Activated T-cell treated with anti-CD3 and anti-CD28 coated beads, Interleukin-2, amount 50 U/mL, for 4 hours (primary cell): ENCODE measurements at regions not wholly inside any gene's neighbourhood (a gene's known extent, or its start where the extent isn't known, plus 50 kb on each side); places are given as distances from the start of the nearest gene placed in this dataset.
"Not testable (repeated sequence)": the region's sequence is repeated elsewhere in the genome, so short reads cannot be mapped to it uniquely, and the experiment has no call there.

Source experiments
- ATAC-seq, 2 donors: fragments of 200-7000 bp; cut with Tn5 transposase; one replicate each; pipeline ENCODE4 v1.10.0; 2021
- DNase-seq: peaks from one replicate; pipeline ENCODE4 v3.0.0-alpha.2; 2020
- H3K27me3 Mint-ChIP-seq: one replicate; pipeline ENCODE4 v1.8.0; 2021; ENCODE audit warnings: low read depth, mixed read lengths
- H3K36me3 Mint-ChIP-seq: one replicate; pipeline ENCODE4 v1.8.0; 2022; ENCODE audit warnings: mixed read lengths; ENCODE audit not compliant: insufficient read depth
- H3K4me1 Mint-ChIP-seq: one replicate; pipeline ENCODE4 v1.8.0; 2021; ENCODE audit warnings: low read depth, mixed read lengths
- H3K4me3 Mint-ChIP-seq: one replicate; pipeline ENCODE4 v1.8.0; 2021; ENCODE audit warnings: mild to moderate bottlenecking, moderate library complexity, mixed read lengths
- H3K9me3 Mint-ChIP-seq: one replicate; pipeline ENCODE4 v1.8.0; 2021; ENCODE audit warnings: mixed read lengths

DNA sequence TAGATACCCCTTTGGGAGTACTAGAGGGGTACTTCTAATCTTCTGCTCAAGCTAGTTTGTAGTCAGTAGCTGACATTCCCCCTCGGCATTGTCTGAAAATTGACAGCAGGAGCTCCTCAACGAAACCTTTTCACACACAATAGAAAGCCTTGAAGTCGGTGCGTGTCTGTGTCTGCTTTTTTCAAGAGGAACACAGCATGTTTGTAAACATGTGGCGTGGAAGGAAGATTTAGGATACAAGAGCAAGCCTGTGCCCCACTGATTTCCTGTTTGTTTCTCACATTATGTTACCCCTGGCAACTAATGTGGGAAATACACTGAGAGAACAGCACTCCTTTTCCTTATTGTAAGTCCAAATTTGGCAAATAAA is 252.6 kb downstream of the ANKRD50 start:
- Mint-ChIP-seq H3K4me1 (no peaks in the 10 kb centered on the region), H3K27me3 (no peaks in the 10 kb centered on the region), H3K36me3 (no peaks in the 10 kb centered on the region), H3K4me3 (no peak overlapping the region), H3K9me3 (peaks cover 23% of the 10 kb centered on the region)
- DNase-seq: no peak
- ATAC-seq: no peak

DNA sequence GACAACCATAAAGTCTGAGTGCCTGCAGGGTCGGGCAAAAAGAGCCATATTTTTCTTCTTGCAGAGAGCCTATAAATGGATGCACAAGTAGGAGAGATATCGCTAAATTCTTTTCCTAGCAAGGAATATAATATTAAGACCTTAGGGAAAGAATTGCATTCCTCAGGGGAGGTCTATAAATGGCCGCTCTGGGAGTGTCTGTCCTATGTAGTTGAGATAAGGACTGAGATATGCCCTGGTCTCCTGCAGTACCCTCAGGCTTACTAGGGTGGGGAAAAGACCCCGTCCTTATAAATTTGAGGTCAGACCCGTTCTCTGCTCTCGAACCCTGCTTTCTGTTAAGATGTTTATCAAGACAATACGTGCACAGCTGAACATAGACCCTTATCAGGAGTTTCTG is 250.9 kb downstream of the ANKRD50 start:
- not testable (repeated sequence) for DNase-seq, ATAC-seq, H3K4me3 Mint-ChIP-seq, H3K27me3 Mint-ChIP-seq, H3K4me1 Mint-ChIP-seq, H3K36me3 Mint-ChIP-seq
- peaks cover 23% of the 10 kb centered on the region for H3K9me3 Mint-ChIP-seq

DNA sequence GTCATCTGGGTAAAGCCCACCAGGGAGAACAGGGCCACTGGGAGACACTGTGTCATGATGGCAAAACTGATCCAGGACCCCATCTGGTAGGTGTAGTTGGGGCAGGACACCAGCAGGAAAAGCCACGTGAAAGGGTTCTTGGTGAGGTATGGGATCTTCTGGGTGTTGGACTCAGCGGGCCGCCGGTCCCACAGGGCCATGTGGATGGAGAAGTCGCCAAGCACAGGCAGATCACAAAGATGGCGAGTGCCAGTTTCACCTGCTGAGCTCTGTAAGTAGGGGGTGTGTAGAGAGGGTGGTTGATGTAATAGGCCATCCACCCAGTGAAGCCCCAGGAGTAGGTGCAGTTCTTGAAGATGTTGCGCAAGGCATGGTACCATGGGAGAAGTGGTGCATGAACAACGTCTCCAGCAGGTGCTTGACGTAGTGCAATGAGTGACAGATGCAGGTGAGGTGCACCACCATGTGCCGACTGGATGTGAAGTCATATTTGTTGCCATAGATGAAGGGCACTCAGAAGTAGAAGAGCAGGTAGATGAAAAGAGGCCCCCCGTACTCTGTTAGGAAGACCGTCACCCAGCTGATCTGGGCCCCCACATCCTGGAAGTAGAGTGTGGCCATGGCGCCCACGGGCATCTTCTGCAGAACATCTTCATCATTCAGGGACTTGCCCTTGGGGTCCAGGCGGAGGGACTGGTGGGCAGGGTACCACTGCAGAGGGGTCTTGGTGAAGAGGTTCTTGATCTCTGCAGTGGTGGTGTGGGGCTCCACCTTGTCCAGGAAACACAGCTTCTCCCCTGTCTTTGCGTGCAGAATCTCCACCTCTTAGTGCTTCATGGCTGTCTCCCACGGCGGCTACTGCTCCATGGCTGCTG is 249.3 kb downstream of the ANKRD50 start:
- Mint-ChIP-seq H3K9me3 (peaks cover 23% of the 10 kb centered on the region), H3K4me1 (no peaks in the 10 kb centered on the region), H3K4me3 (no peak overlapping the region), H3K36me3 (no peaks in the 10 kb centered on the region), H3K27me3 (no peaks in the 10 kb centered on the region)
- ATAC-seq (no peak), DNase-seq (no peak)

DNA sequence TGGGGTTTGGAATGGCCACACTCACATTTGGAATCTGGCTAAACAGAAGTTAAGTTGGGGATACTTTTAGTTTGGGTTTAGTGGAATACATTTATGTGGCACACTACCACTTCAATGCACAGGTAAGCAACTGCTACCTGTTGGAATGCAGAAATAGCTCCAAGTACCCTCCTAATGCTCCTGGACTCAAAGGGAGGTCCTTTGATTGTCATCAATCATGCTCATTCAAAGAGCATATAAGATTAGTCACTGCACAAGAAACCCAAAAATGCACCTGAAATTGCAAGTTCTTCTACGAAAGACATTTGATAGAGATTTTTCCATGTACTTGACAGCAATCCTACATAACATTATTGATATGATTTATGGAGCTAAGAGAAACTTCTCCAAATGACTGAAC is 247.7 kb downstream of the ANKRD50 start:
- DNase-seq: no peak
- H3K36me3 Mint-ChIP-seq: no peaks in the 10 kb centered on the region
- H3K4me1 Mint-ChIP-seq: no peaks in the 10 kb centered on the region
- no peak for ATAC-seq
- peaks cover 23% of the 10 kb centered on the region for H3K9me3 Mint-ChIP-seq
- no peak overlapping the region for H3K4me3 Mint-ChIP-seq
- no peaks in the 10 kb centered on the region for H3K27me3 Mint-ChIP-seq

DNA sequence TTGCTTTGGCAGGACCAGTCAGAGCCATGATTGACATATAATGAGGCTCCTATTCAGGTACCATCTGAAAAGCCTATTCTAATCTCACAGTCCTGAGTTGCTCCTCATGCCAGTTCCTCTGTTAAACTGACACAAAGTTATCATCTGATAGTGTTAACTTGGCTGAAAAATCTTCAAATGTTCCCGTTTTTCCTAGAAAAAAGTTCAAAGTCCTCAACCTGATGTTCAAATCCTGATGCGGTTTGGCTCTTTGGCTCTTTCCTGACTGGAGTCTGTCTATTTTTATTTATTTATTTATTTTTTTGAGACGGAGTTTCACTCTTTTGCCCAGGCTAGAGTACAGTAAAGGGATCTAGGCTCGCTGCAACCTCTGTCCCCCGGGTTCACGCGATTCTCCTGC is 244.2 kb downstream of the ANKRD50 start:
- Mint-ChIP-seq H3K27me3 (no peaks in the 10 kb centered on the region), H3K4me3 (no peak overlapping the region)
- no peak for ATAC-seq

DNA sequence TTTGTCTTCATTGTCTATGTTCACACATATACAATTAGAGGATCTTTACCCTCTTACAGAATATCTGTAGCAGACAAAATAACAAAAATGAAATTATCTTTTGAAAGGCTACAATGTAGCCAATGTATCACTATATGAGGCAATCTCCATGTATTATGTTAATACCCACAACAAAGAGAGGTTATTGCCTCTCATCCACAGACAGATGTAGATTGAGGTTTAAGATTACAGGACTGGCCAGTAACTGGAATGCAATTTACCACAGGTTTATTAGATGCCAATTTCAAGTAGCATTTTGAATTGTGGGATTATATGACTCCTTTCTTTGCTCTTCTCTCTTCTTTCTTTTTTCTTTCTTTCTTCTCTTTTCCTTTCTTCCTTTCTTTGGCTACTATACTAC is 242.6 kb downstream of the ANKRD50 start:
- H3K9me3 Mint-ChIP-seq: peaks cover 16% of the 10 kb centered on the region
- no peak overlapping the region for H3K4me3 Mint-ChIP-seq
- no peaks in the 10 kb centered on the region for H3K36me3 Mint-ChIP-seq
- no peaks in the 10 kb centered on the region for H3K27me3 Mint-ChIP-seq
- DNase-seq (no peak), ATAC-seq (no peak)
- H3K4me1 Mint-ChIP-seq: no peaks in the 10 kb centered on the region

More for the DNA sequence above, 244.2 kb downstream of the ANKRD50 start:
- Mint-ChIP-seq H3K9me3 (peaks cover 10% of the 10 kb centered on the region), H3K4me1 (no peaks in the 10 kb centered on the region), H3K36me3 (no peaks in the 10 kb centered on the region)
- DNase-seq: no peak

DNA sequence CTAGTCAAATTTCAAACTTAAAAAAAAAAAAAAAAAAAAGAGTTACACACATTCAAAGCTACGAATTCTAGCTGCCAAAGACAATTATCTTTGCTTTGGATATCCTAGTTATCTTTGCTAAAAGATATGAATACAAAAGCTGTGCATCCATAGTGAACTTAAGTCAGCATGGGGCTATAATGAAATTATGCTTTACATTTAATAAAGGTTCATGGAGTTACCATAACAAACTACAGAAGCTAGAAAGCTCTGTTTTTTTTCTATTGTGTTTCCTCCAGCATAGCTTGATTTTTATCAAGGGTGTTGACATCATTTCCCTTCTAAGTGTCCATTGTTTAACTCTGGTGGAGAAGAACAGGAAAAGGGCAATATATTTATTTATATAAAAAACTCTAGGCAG is 234.1 kb downstream of the ANKRD50 start:
- Mint-ChIP-seq H3K27me3 (no peaks in the 10 kb centered on the region), H3K36me3 (no peaks in the 10 kb centered on the region), H3K9me3 (peaks cover 6% of the 10 kb centered on the region), H3K4me3 (no peak overlapping the region), H3K4me1 (no peaks in the 10 kb centered on the region)
- no peak for ATAC-seq
- DNase-seq: no peak

DNA sequence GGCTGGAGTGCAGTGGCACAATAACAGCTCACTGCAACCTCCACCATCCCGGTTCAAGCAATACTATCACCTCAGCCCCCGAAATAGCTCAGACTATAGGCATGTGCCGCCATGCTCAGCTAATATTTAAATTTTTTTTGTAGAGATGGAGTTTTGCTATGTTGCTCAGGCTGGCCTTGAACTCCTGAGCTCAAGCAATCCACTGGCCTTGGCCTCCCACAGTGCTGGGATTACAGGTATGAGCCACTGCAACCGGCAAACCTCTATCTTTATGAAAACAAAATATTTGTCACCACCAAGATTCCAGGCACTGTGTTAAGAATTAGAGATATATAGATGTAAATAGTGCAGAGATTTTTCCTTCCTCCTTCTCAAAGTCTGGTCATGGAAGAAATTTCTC is 232.5 kb downstream of the ANKRD50 start:
- Mint-ChIP-seq H3K36me3 (no peaks in the 10 kb centered on the region), H3K4me3 (no peak overlapping the region), H3K27me3 (no peaks in the 10 kb centered on the region), H3K9me3 (no peaks in the 10 kb centered on the region), H3K4me1 (no peaks in the 10 kb centered on the region)
- DNase-seq (no peak), ATAC-seq (no peak)

DNA sequence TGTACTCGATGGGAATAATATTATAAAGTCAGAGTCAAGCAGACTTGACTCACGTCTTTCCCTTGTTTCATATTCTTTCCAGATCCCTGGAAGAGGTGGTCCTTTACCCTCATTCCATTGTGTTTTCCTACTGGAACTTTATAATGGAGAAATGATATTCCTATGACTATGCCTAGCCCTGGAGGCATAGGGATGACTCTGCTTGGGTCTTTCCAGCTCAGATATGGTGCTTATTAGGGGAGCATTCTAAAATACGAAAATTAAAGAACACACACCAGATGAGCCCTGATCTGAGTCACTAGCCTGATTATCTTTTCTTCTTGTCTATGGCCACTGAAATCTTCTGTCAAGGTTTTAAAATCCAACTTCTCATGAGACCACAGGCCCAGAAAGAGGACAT is 231.4 kb downstream of the ANKRD50 start:
- DNase-seq (no peak), ATAC-seq (no peak)
- H3K4me3 Mint-ChIP-seq: no peak overlapping the region
- H3K9me3 Mint-ChIP-seq: no peaks in the 10 kb centered on the region
- H3K4me1 Mint-ChIP-seq: no peaks in the 10 kb centered on the region
- no peaks in the 10 kb centered on the region for H3K36me3 Mint-ChIP-seq
- H3K27me3 Mint-ChIP-seq: no peaks in the 10 kb centered on the region

DNA sequence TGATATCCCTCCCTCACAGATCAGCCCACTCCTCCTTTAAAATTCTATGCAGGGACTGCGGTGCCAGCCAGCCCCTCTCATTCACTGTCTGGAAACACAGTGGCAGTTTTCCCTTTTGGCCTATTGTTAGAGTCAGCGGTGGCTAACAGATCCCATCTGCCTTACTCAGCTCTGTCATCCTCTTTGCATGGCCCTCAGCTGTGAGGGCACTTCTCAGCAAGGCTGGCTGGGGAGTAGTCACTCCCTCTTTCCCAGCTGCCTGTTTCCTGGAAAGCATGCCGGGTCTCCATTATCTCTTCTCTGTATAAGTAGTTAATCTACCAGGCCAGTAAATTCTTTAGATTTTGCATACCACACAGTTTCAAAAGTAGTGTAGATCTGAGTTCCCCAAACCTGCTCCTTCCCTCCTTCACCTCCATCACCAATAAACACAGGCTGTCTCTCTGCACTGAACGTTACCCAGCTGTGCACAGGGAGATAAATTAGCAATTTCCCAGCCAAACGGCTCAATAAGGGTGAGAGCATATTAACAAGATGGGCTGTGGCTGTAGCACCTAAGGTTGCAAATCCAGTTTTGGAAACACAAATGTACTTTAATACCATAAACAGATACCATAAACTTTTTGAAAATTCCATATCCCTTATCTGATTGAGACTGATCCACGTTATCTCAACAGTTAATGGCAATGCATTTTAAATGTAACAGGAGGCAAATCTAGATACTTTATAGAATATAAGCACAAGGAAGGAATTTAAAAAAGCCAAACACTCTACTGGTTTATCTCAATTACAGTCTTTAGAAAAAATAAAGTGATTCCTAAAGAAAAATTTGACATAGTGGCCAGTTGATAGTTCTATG is 229.3 kb downstream of the ANKRD50 start:
- no peaks in the 10 kb centered on the region for H3K27me3 Mint-ChIP-seq
- H3K4me3 Mint-ChIP-seq: no peak overlapping the region
- no peaks in the 10 kb centered on the region for H3K4me1 Mint-ChIP-seq
- H3K36me3 Mint-ChIP-seq: no peaks in the 10 kb centered on the region
- DNase-seq (no peak), ATAC-seq (no peak)
- H3K9me3 Mint-ChIP-seq: no peaks in the 10 kb centered on the region

DNA sequence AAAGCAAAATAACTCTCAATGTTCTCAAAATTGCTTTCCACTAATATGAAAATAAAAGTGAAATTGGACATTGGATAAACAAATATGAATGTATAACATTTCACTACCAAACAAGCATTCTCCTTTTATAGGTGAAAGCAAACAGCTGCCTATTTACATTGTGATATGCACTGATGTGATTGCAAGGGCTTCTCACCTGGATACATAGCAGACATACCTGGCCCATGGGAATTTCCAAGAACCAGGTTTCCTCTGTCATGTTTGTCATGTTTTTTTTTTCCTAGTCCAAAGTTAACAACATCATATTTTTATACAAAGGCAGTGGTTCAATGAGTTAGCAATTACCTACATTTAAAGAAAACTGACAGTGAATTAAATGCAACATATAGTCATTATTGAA is 228.5 kb downstream of the ANKRD50 start:
- no peaks in the 10 kb centered on the region for H3K4me1 Mint-ChIP-seq
- no peak for ATAC-seq
- no peak for DNase-seq
- H3K27me3 Mint-ChIP-seq: no peaks in the 10 kb centered on the region
- no peaks in the 10 kb centered on the region for H3K9me3 Mint-ChIP-seq
- no peaks in the 10 kb centered on the region for H3K36me3 Mint-ChIP-seq
- no peak overlapping the region for H3K4me3 Mint-ChIP-seq

DNA sequence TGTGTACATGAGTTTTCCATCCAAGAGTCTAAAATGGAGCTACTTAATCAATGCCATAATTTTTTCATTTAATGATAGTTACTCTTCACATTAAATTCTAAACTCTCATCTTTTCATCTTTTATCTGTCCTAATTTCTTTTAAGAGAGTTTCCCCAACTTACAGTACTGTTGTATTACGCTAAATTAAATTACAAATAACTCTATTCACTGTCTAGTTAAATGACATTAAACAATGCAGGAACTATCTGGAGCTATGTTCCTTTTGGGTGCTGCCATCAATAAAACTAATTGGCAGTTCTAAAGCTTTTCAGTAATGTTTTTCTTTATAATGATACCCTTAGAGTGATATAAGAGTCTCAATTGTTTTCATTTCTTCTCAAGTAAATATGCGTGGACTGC is 227.6 kb downstream of the ANKRD50 start:
- ATAC-seq: no peak
- DNase-seq: no peak
- Mint-ChIP-seq H3K4me3 (no peak overlapping the region), H3K4me1 (no peaks in the 10 kb centered on the region), H3K36me3 (no peaks in the 10 kb centered on the region), H3K27me3 (no peaks in the 10 kb centered on the region), H3K9me3 (no peaks in the 10 kb centered on the region)

DNA sequence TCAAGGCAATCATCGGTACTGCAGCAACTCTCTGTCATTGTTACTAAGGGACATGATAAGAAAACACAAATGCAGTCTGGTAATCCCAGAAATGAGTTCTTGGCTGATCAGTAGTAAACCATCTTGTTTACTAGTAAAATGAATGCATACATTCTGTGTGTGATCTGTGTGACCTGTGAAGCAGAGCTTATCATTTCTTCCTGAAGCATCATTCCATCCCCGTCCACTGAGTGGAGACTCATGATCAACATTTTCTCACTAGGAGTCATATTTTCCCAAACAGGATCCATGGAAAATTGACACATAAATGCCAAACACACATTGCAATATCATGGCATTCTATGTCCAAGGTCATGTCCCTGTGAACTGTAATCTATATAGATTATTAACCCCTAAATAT is 226.1 kb downstream of the ANKRD50 start:
- Mint-ChIP-seq H3K4me3 (no peak overlapping the region), H3K27me3 (no peaks in the 10 kb centered on the region), H3K4me1 (no peaks in the 10 kb centered on the region), H3K36me3 (no peaks in the 10 kb centered on the region), H3K9me3 (no peaks in the 10 kb centered on the region)
- DNase-seq: no peak
- no peak for ATAC-seq

DNA sequence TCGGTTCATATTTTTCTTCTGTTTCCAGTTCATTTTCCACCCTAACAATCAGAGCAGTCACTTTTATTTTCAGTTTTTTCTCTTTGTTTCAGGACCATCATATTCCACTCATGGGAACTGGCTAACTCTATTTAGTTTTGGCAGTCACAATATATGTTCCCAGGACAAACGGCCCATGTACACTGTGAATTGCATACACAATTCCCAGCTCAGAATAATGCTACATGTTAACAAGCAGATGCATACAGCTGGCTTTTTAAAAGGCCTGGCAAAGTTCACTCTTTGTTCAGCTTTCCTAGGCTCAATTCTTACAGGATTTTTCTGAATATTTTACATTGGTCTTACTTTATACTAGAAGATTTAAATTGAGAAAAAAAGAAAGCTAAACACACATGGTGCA is 224.9 kb downstream of the ANKRD50 start:
- Mint-ChIP-seq H3K4me3 (no peak overlapping the region), H3K36me3 (no peaks in the 10 kb centered on the region), H3K9me3 (no peaks in the 10 kb centered on the region), H3K4me1 (no peaks in the 10 kb centered on the region), H3K27me3 (no peaks in the 10 kb centered on the region)
- ATAC-seq (no peak), DNase-seq (no peak)
